HepG2 (cell line): ENCODE measurements at regions not wholly inside any gene's neighbourhood (a gene's known extent, or its start where the extent isn't known, plus 50 kb on each side); places are given as distances from the start of the nearest gene placed in this dataset.

Experiments used
- ATAC-seq: fragments of 200-7000 bp; cut with Tn5 transposase; 3 replicates; pipeline ENCODE4 v1.9.1; 2020; ENCODE audit warnings: mild to moderate bottlenecking, moderate library complexity
- BruUV-seq: library from RNA; stranded (reverse); fragments of 400-500 nt; replicated peaks from 2 replicates; lab custom pipeline; 2021; lab: Mats Ljungman, UMichigan
- CTCF ChIA-PET: fragments of 300-600 bp; formaldehyde crosslinking; extraction: SDS; loops from one replicate; lab custom pipeline; 2021; ENCODE audit warnings: low total read pairs, inconsistent platforms, low intra/inter-chr PET ratio; lab: Yijun Ruan, JAX
- POLR2A ChIA-PET: fragments of 350-600 bp; sonication (Branson Sonifier 250); formaldehyde crosslinking; loops from one replicate; lab custom pipeline; 2020; ENCODE audit warnings: antibody characterized with exemption, inconsistent platforms; lab: Yijun Ruan, JAX
- DNase-seq: peaks from one replicate; pipeline ENCODE4 v3.0.0-alpha.2; 2015; ENCODE audit warnings: low spot score
- FAIRE-seq: peaks from 3 replicates; lab custom pipeline; 2011; peaks lifted over from hg19 to GRCh38; lab: Jason Lieb, UNC
- H2AFZ ChIP-seq: one replicate; pipeline ENCODE4 v1.6.1; 2011; ENCODE audit warnings: low read length, inconsistent platforms
- H3K27ac ChIP-seq: fragments of 300-600 bp; 3 replicates; pipeline ENCODE4 v1.8.0; 2011; ENCODE audit warnings: mixed run types, mild to moderate bottlenecking, mixed read lengths, low read length, inconsistent platforms; ENCODE audit not compliant: insufficient read depth; ENCODE audit errors: extremely low read length
- H3K27me3 ChIP-seq, 2 experiments: fragments of 200-600 bp in 1 of 2; 2 replicates in 1 of 2; 3 replicates in 1 of 2; pipeline versions ENCODE4 v1.6.0 to v1.8.0; 2011; ENCODE audit warnings: low read length in 2 of 2, mild to moderate bottlenecking in 2 of 2, moderate library complexity in 2 of 2, inconsistent platforms in 1 of 2; ENCODE audit not compliant: insufficient read depth in 2 of 2, control insufficient read depth in 1 of 2
- H3K36me3 ChIP-seq, 2 experiments: fragments of 200-600 bp in 1 of 2; replicated peaks in 1 of 2; 2 replicates in 1 of 2; 3 replicates in 1 of 2; pipeline versions ENCODE4 v1.5.1 to v1.8.0; 2011; ENCODE audit warnings: low read length in 2 of 2, inconsistent platforms in 1 of 2; ENCODE audit not compliant: insufficient read depth in 2 of 2, control insufficient read depth in 1 of 2
- H3K4me1 ChIP-seq: 2 replicates; pipeline ENCODE4 v1.5.1; 2012; ENCODE audit warnings: low read length, inconsistent platforms; ENCODE audit not compliant: insufficient read depth
- H3K4me2 ChIP-seq: 2 replicates; pipeline ENCODE4 v1.6.0; 2011; ENCODE audit warnings: low read depth, low read length, inconsistent platforms
- H3K4me3 ChIP-seq, 3 experiments: fragments of 200-600 bp in 1 of 3; sonication (generic), shearing (Covaris generic) in 1 of 3; replicated peaks in 1 of 3; 2 replicates each; pipeline ENCODE4 v1.5.1; 2011 to 2016; ENCODE audit warnings: low read length in 3 of 3, inconsistent platforms in 2 of 3, low read depth in 2 of 3, mild to moderate bottlenecking in 2 of 3, control low read depth in 1 of 3, mixed read lengths in 1 of 3; ENCODE audit not compliant: insufficient read depth in 1 of 3
- H3K79me2 ChIP-seq: one replicate; pipeline ENCODE4 v1.6.1; 2011; ENCODE audit warnings: low read length, inconsistent platforms; ENCODE audit not compliant: insufficient read depth
- H3K9ac ChIP-seq: 2 replicates; pipeline ENCODE4 v1.6.0; 2011; ENCODE audit warnings: mild to moderate bottlenecking, low read depth, low read length, inconsistent platforms; ENCODE audit not compliant: insufficient read depth
- H3K9me3 ChIP-seq: 2 replicates; pipeline ENCODE4 v1.5.1; 2012; ENCODE audit warnings: mild to moderate bottlenecking, low read length
- H4K20me1 ChIP-seq: 2 replicates; pipeline ENCODE4 v1.6.0; 2011; ENCODE audit warnings: inconsistent platforms, mild to moderate bottlenecking, low read length, moderate library complexity; ENCODE audit not compliant: insufficient read depth
- EED ChIP-seq: sonication (generic); formaldehyde crosslinking; IDR thresholded peaks from 2 replicates; pipeline ENCODE4 v1.5.0; 2020; ENCODE audit warnings: mild to moderate bottlenecking, missing genetic modification reagents
- HOXA3 ChIP-seq: sonication (generic); formaldehyde crosslinking; IDR thresholded peaks from 2 replicates; pipeline ENCODE4 v1.5.0; 2020; ENCODE audit warnings: missing genetic modification reagents
- MAFF ChIP-seq: IDR thresholded peaks from 2 replicates; pipeline ENCODE4 v1.6.1; 2011; ENCODE audit warnings: low read depth, low read length, improper control_type of control experiment
- MAFK ChIP-seq, 2 experiments: IDR thresholded peaks in 1 of 2; conservative IDR thresholded peaks in 1 of 2; 2 replicates each; pipeline ENCODE4 v1.6.1; 2011; ENCODE audit warnings: improper control_type of control experiment in 2 of 2, low read length in 2 of 2
- MXD4 ChIP-seq: IDR thresholded peaks from 2 replicates; pipeline ENCODE4 v1.6.1; 2016; ENCODE audit warnings: mild to moderate bottlenecking, missing biosample characterization, missing genetic modification reagents
- NFAT5 ChIP-seq: sonication (generic); formaldehyde crosslinking; IDR thresholded peaks from 2 replicates; pipeline ENCODE4 v1.4.0; 2020; ENCODE audit warnings: missing genetic modification reagents
- ZBED4 ChIP-seq: sonication (generic); formaldehyde crosslinking; IDR thresholded peaks from 2 replicates; pipeline ENCODE4 v1.4.0; 2020; ENCODE audit warnings: missing genetic modification reagents, borderline replicate concordance
- WGBS: methylation state at CpG from one replicate; pipeline ENCODE4 v1.1.6; 2017; ENCODE audit warnings: low lambda C conversion rate; 5-methylcytosine and 5-hydroxymethylcytosine counted together
- in situ Hi-C: cut with HindIII; loops from 2 replicates; pipeline ENCODE4 v1.10.0; 2017; ENCODE audit warnings: low pct_unique_long_range_greater_than_20kb; ENCODE audit not compliant: extremely low pct_ligation_motif_present
- intact Hi-C: fragments of 100-400 bp; cut with micrococcal nuclease; formaldehyde crosslinking; loops from one replicate; pipeline ENCODE4 v1.10.0; 2022; ENCODE audit not compliant: unreplicated experiment
- TF ChIP-seq, protein P1 (sequence below): sonication (generic); formaldehyde crosslinking; IDR thresholded peaks from 2 replicates; pipeline ENCODE4 v1.5.0; 2020; ENCODE audit warnings: mild to moderate bottlenecking, missing genetic modification reagents, moderate library complexity

GRCh38 chr11:27244900-27245299 is 118.1 kb downstream of the CCDC34 start:
- in situ Hi-C loops, result no loop called here
- FAIRE-seq, result no peak
- Histone ChIP-seq H3K9me3 (no peaks in the 10 kb centered on the region), H3K27ac (no peak overlapping the region), H3K79me2 (no peaks in the 10 kb centered on the region), H2AFZ (no peak overlapping the region), H3K4me3 (no peak overlapping the region), H3K9ac (no peak overlapping the region), H3K4me2 (no peak overlapping the region), H3K27me3 (peaks cover 1% of the 10 kb centered on the region in 2 experiments; a peak in 1 of 5 replicates), H4K20me1 (no peaks in the 10 kb centered on the region), H3K4me1 (no peaks in the 10 kb centered on the region), H3K36me3 (no peaks in the 10 kb centered on the region)
- CTCF ChIA-PET, result no interaction called here
- DNase-seq, result no peak
- intact Hi-C loops, result no loop called here
- no peak for TF ChIP-seq EED (CRISPR knock-in tag)
- TF ChIP-seq ZBED4, result no peak
- TF ChIP-seq MAFK (conservative IDR thresholded peaks at IDR 0.05 in 1 of 2, IDR thresholded peaks at IDR 0.05 in 1 of 2; ENCODE audit: low read length in 2 of 2), result peak; percentile 83 to 85
- TF ChIP-seq MAFF, result peak; percentile 79
- no TSS peak for BruUV-seq
- ATAC-seq, result no peak
- POLR2A ChIA-PET, result no interaction called here

GRCh38 chr11:27242591-27242990 is 120.4 kb downstream of the CCDC34 start:
- Histone ChIP-seq H2AFZ (no peak overlapping the region), H3K4me2 (no peak overlapping the region), H3K36me3 (no peaks in the 10 kb centered on the region), H3K27ac (no peak overlapping the region), H3K9ac (no peak overlapping the region), H4K20me1 (no peaks in the 10 kb centered on the region), H3K4me3 (no peak overlapping the region), H3K27me3 (peaks cover 0 to 9% of the 10 kb centered on the region in 2 experiments; a peak in 2 of 5 replicates), H3K79me2 (no peaks in the 10 kb centered on the region), H3K4me1 (no peaks in the 10 kb centered on the region), H3K9me3 (no peaks in the 10 kb centered on the region)
- intact Hi-C loops (no loop called here), in situ Hi-C loops (no loop called here)
- ATAC-seq, result no peak
- FAIRE-seq, result no peak
- ChIA-PET POLR2A (no interaction called here), CTCF (no interaction called here)
- no peak for DNase-seq
- no TSS peak for BruUV-seq
- 0% methylated on average over 1 of the region's 1 CpG for WGBS
- no peak for TF ChIP-seq HOXA3 (CRISPR knock-in tag)
- TF ChIP-seq, protein P1, sequence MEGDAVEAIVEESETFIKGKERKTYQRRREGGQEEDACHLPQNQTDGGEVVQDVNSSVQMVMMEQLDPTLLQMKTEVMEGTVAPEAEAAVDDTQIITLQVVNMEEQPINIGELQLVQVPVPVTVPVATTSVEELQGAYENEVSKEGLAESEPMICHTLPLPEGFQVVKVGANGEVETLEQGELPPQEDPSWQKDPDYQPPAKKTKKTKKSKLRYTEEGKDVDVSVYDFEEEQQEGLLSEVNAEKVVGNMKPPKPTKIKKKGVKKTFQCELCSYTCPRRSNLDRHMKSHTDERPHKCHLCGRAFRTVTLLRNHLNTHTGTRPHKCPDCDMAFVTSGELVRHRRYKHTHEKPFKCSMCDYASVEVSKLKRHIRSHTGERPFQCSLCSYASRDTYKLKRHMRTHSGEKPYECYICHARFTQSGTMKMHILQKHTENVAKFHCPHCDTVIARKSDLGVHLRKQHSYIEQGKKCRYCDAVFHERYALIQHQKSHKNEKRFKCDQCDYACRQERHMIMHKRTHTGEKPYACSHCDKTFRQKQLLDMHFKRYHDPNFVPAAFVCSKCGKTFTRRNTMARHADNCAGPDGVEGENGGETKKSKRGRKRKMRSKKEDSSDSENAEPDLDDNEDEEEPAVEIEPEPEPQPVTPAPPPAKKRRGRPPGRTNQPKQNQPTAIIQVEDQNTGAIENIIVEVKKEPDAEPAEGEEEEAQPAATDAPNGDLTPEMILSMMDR (CRISPR knock-in tag), result no peak
- no peak for TF ChIP-seq MXD4 (CRISPR knock-in tag)
- TF ChIP-seq NFAT5 (CRISPR knock-in tag), result no peak
